GM12892 (cell line): ENCODE measurements at regions not wholly inside any gene's neighbourhood (a gene's known extent, or its start where the extent isn't known, plus 50 kb on each side); places are given as distances from the start of the nearest gene placed in this dataset.

Source experiments
- POLR2A ChIP-seq: IDR thresholded peaks from 2 replicates; pipeline ENCODE4 v1.6.1; 2011; ENCODE audit warnings: low read depth, low read length, control low read depth
- POLR2AphosphoS5 ChIP-seq: IDR thresholded peaks from 2 replicates; pipeline ENCODE4 v1.6.1; 2011; ENCODE audit warnings: low read depth, low read length, control low read depth
- TAF1 ChIP-seq: IDR thresholded peaks from 2 replicates; pipeline ENCODE4 v1.6.1; 2011; ENCODE audit warnings: low read depth, mild to moderate bottlenecking, control low read depth, low read length, borderline replicate concordance

- TF ChIP-seq POLR2A (no peak), POLR2AphosphoS5 (no peak), TAF1 (no peak)
These were observed 181.6 kb downstream of the XPNPEP1 start for GRCh38 chr10:109741712-109742111.
